ENCODE measurements at regions not wholly inside any gene's neighbourhood (a gene's known extent, or its start where the extent isn't known, plus 50 kb on each side); places are given as distances from the start of the nearest gene placed in this dataset.
"Not testable (repeated sequence)": the region's sequence is repeated elsewhere in the genome, so short reads cannot be mapped to it uniquely, and the experiment has no call there.

GRCh38 chr10:25755874-25756273 lies 178.2 kb upstream of the MYO3A start:
- H3K9ac ChIP-seq (ENCODE audit: low read length in 2 of 2); H3K36me3 ChIP-seq (ENCODE audit: control insufficient read depth in 2 of 2, insufficient read depth in 2 of 2, low read length in 2 of 2); H3K4me1 ChIP-seq (ENCODE audit: control insufficient read depth, insufficient read depth, low read length); H3K27me3 ChIP-seq (ENCODE audit: control insufficient read depth in 1 of 2, insufficient read depth in 2 of 2, low read length in 2 of 2); H3K4me3 ChIP-seq (ENCODE audit: low read length in 2 of 2); H3K27ac ChIP-seq (ENCODE audit: low read length); H3K9me3 ChIP-seq (ENCODE audit: control insufficient read depth in 2 of 2, low read length in 2 of 2): not testable (repeated sequence)

GRCh38 chr10:25756784-25757183 lies 177.2 kb upstream of the MYO3A start:
- no peaks in the 10 kb centered on the region for H3K36me3 ChIP-seq (ENCODE audit: control insufficient read depth in 2 of 2, insufficient read depth in 2 of 2, low read length in 2 of 2)
- H3K9me3 ChIP-seq (ENCODE audit: control insufficient read depth in 2 of 2, low read length in 2 of 2): no peaks in the 10 kb centered on the region
- no peak overlapping the region for H3K27ac ChIP-seq (ENCODE audit: low read length)
- H3K4me1 ChIP-seq (ENCODE audit: control insufficient read depth, insufficient read depth, low read length): no peaks in the 10 kb centered on the region
- no peak overlapping the region for H3K9ac ChIP-seq (ENCODE audit: low read length in 2 of 2)
- H3K27me3 ChIP-seq (ENCODE audit: control insufficient read depth in 1 of 2, insufficient read depth in 2 of 2, low read length in 2 of 2): no peaks in the 10 kb centered on the region
- H3K4me3 ChIP-seq (ENCODE audit: low read length in 2 of 2): no peak overlapping the region

- Histone ChIP-seq H3K4me3 (ENCODE audit: low read length in 2 of 2) (no peak overlapping the region), H3K4me1 (ENCODE audit: control insufficient read depth, insufficient read depth, low read length) (no peaks in the 10 kb centered on the region), H3K27me3 (ENCODE audit: control insufficient read depth in 1 of 2, insufficient read depth in 2 of 2, low read length in 2 of 2) (no peaks in the 10 kb centered on the region), H3K9me3 (ENCODE audit: control insufficient read depth in 2 of 2, low read length in 2 of 2) (no peaks in the 10 kb centered on the region), H3K9ac (ENCODE audit: low read length in 2 of 2) (no peak overlapping the region), H3K36me3 (ENCODE audit: control insufficient read depth in 2 of 2, insufficient read depth in 2 of 2, low read length in 2 of 2) (no peaks in the 10 kb centered on the region), H3K27ac (ENCODE audit: low read length) (no peak overlapping the region)
Measured at GRCh38 chr10:25758041-25758457, 176.0 kb upstream of the MYO3A start.

GRCh38 chr10:25758511-25758910 lies 175.5 kb upstream of the MYO3A start:
- Histone ChIP-seq H3K36me3 (ENCODE audit: control insufficient read depth in 2 of 2, insufficient read depth in 2 of 2, low read length in 2 of 2) (no peaks in the 10 kb centered on the region), H3K9ac (ENCODE audit: low read length in 2 of 2) (no peak overlapping the region), H3K27ac (ENCODE audit: low read length) (no peak overlapping the region), H3K4me3 (ENCODE audit: low read length in 2 of 2) (no peak overlapping the region), H3K9me3 (ENCODE audit: control insufficient read depth in 2 of 2, low read length in 2 of 2) (no peaks in the 10 kb centered on the region), H3K4me1 (ENCODE audit: control insufficient read depth, insufficient read depth, low read length) (no peaks in the 10 kb centered on the region), H3K27me3 (ENCODE audit: control insufficient read depth in 1 of 2, insufficient read depth in 2 of 2, low read length in 2 of 2) (no peaks in the 10 kb centered on the region)

- no peaks in the 10 kb centered on the region for H3K9me3 ChIP-seq (ENCODE audit: control insufficient read depth in 2 of 2, low read length in 2 of 2)
- H3K36me3 ChIP-seq (ENCODE audit: control insufficient read depth in 2 of 2, insufficient read depth in 2 of 2, low read length in 2 of 2): no peaks in the 10 kb centered on the region
- H3K9ac ChIP-seq (ENCODE audit: low read length in 2 of 2): no peak overlapping the region
- H3K4me3 ChIP-seq (ENCODE audit: low read length in 2 of 2): no peak overlapping the region
- no peak overlapping the region for H3K27ac ChIP-seq (ENCODE audit: low read length)
- peaks cover 3 to 4% of the 10 kb centered on the region in 2 donors for H3K27me3 ChIP-seq (ENCODE audit: control insufficient read depth in 1 of 2, insufficient read depth in 2 of 2, low read length in 2 of 2)
- no peaks in the 10 kb centered on the region for H3K4me1 ChIP-seq (ENCODE audit: control insufficient read depth, insufficient read depth, low read length)
Measured at GRCh38 chr10:25761937-25762336, 172.1 kb upstream of the MYO3A start.

- Histone ChIP-seq H3K9ac (ENCODE audit: low read length in 2 of 2) (no peak overlapping the region), H3K4me3 (ENCODE audit: low read length in 2 of 2) (no peak overlapping the region), H3K27ac (ENCODE audit: low read length) (no peak overlapping the region), H3K27me3 (ENCODE audit: control insufficient read depth in 1 of 2, insufficient read depth in 2 of 2, low read length in 2 of 2) (peaks cover 4% of the 10 kb centered on the region in 2 donors), H3K36me3 (ENCODE audit: control insufficient read depth in 2 of 2, insufficient read depth in 2 of 2, low read length in 2 of 2) (no peaks in the 10 kb centered on the region), H3K4me1 (ENCODE audit: control insufficient read depth, insufficient read depth, low read length) (no peaks in the 10 kb centered on the region), H3K9me3 (ENCODE audit: control insufficient read depth in 2 of 2, low read length in 2 of 2) (no peaks in the 10 kb centered on the region)
Measured at GRCh38 chr10:25766213-25766612, 167.8 kb upstream of the MYO3A start.

GRCh38 chr10:25766687-25767221 lies 167.3 kb upstream of the MYO3A start:
- H3K9ac ChIP-seq (ENCODE audit: low read length in 2 of 2): no peak overlapping the region

GRCh38 chr10:25768167-25768566 lies 165.9 kb upstream of the MYO3A start:
- Histone ChIP-seq H3K36me3 (ENCODE audit: control insufficient read depth in 2 of 2, insufficient read depth in 2 of 2, low read length in 2 of 2) (no peaks in the 10 kb centered on the region), H3K9me3 (ENCODE audit: control insufficient read depth in 2 of 2, low read length in 2 of 2) (no peaks in the 10 kb centered on the region), H3K27me3 (ENCODE audit: control insufficient read depth in 1 of 2, insufficient read depth in 2 of 2, low read length in 2 of 2) (peaks cover 4% of the 10 kb centered on the region in 2 donors), H3K9ac (ENCODE audit: low read length in 2 of 2) (no peak overlapping the region), H3K27ac (ENCODE audit: low read length) (no peak overlapping the region), H3K4me3 (ENCODE audit: low read length in 2 of 2) (no peak overlapping the region), H3K4me1 (ENCODE audit: control insufficient read depth, insufficient read depth, low read length) (no peaks in the 10 kb centered on the region)

More at GRCh38 chr10:25766687-25767221, 167.3 kb upstream of the MYO3A start:
- H3K9me3 ChIP-seq (ENCODE audit: control insufficient read depth in 2 of 2, low read length in 2 of 2): no peaks in the 10 kb centered on the region
- H3K36me3 ChIP-seq (ENCODE audit: control insufficient read depth in 2 of 2, insufficient read depth in 2 of 2, low read length in 2 of 2): no peaks in the 10 kb centered on the region
- no peak overlapping the region for H3K27ac ChIP-seq (ENCODE audit: low read length)
- peaks cover 4% of the 10 kb centered on the region in 2 donors for H3K27me3 ChIP-seq (ENCODE audit: control insufficient read depth in 1 of 2, insufficient read depth in 2 of 2, low read length in 2 of 2)
- no peak overlapping the region for H3K4me3 ChIP-seq (ENCODE audit: low read length in 2 of 2)
- H3K4me1 ChIP-seq (ENCODE audit: control insufficient read depth, insufficient read depth, low read length): no peaks in the 10 kb centered on the region

GRCh38 chr10:25778646-25779045 lies 155.4 kb upstream of the MYO3A start:
- no peak overlapping the region for H3K9ac ChIP-seq (ENCODE audit: low read length in 2 of 2)
- no peak overlapping the region for H3K27ac ChIP-seq (ENCODE audit: low read length)
- no peaks in the 10 kb centered on the region for H3K9me3 ChIP-seq (ENCODE audit: control insufficient read depth in 2 of 2, low read length in 2 of 2)
- no peak overlapping the region for H3K4me3 ChIP-seq (ENCODE audit: low read length in 2 of 2)
- H3K4me1 ChIP-seq (ENCODE audit: control insufficient read depth, insufficient read depth, low read length): no peaks in the 10 kb centered on the region
- H3K27me3 ChIP-seq (ENCODE audit: control insufficient read depth in 1 of 2, insufficient read depth in 2 of 2, low read length in 2 of 2): no peaks in the 10 kb centered on the region
- H3K36me3 ChIP-seq (ENCODE audit: control insufficient read depth in 2 of 2, insufficient read depth in 2 of 2, low read length in 2 of 2): no peaks in the 10 kb centered on the region

GRCh38 chr10:25786161-25786560 lies 147.9 kb upstream of the MYO3A start:
- Histone ChIP-seq H3K4me3 (ENCODE audit: low read length in 2 of 2) (no peak overlapping the region), H3K36me3 (ENCODE audit: control insufficient read depth in 2 of 2, insufficient read depth in 2 of 2, low read length in 2 of 2) (no peaks in the 10 kb centered on the region), H3K4me1 (ENCODE audit: control insufficient read depth, insufficient read depth, low read length) (no peaks in the 10 kb centered on the region), H3K9ac (ENCODE audit: low read length in 2 of 2) (no peak overlapping the region), H3K9me3 (ENCODE audit: control insufficient read depth in 2 of 2, low read length in 2 of 2) (no peaks in the 10 kb centered on the region), H3K27ac (ENCODE audit: low read length) (no peak overlapping the region), H3K27me3 (ENCODE audit: control insufficient read depth in 1 of 2, insufficient read depth in 2 of 2, low read length in 2 of 2) (no peaks in the 10 kb centered on the region)

GRCh38 chr10:25786899-25787298 lies 147.1 kb upstream of the MYO3A start:
- Histone ChIP-seq H3K27me3 (ENCODE audit: control insufficient read depth in 1 of 2, insufficient read depth in 2 of 2, low read length in 2 of 2) (no peaks in the 10 kb centered on the region), H3K9me3 (ENCODE audit: control insufficient read depth in 2 of 2, low read length in 2 of 2) (no peaks in the 10 kb centered on the region), H3K4me3 (ENCODE audit: low read length in 2 of 2) (no peak overlapping the region), H3K9ac (ENCODE audit: low read length in 2 of 2) (no peak overlapping the region), H3K36me3 (ENCODE audit: control insufficient read depth in 2 of 2, insufficient read depth in 2 of 2, low read length in 2 of 2) (no peaks in the 10 kb centered on the region), H3K4me1 (ENCODE audit: control insufficient read depth, insufficient read depth, low read length) (no peaks in the 10 kb centered on the region), H3K27ac (ENCODE audit: low read length) (no peak overlapping the region)

All from stomach smooth muscle (tissue), 2 donors.